GM19468 (cell line): ENCODE measurements at regions not wholly inside any gene's neighbourhood (a gene's known extent, or its start where the extent isn't known, plus 50 kb on each side); places are given as distances from the start of the nearest gene placed in this dataset.

ENCODE experiments used
- ATAC-seq: cut with Tn5 transposase; IDR thresholded peaks from one replicate; pipeline ENCODE4 v1.9.1; 2021; ENCODE audit warnings: mild to moderate bottlenecking, moderate library complexity, moderate number of reproducible peaks; ENCODE audit not compliant: unreplicated experiment; ENCODE audit errors: extremely low read depth

- no peak for ATAC-seq
These were observed 116.2 kb downstream of the NSUN3 start for GRCh38 chr3:94179059-94179458.

GRCh38 chr3:94183551-94183950 is 120.7 kb downstream of the NSUN3 start:
- no peak for ATAC-seq

- ATAC-seq = no peak
These were observed 121.9 kb downstream of the NSUN3 start for GRCh38 chr3:94184781-94185180.

- no peak for ATAC-seq
These were observed 122.9 kb downstream of the NSUN3 start for GRCh38 chr3:94185753-94186152.

GRCh38 chr3:94187697-94188096 is 124.8 kb downstream of the NSUN3 start:
- no peak for ATAC-seq

GRCh38 chr3:94195381-94195780 is 132.5 kb downstream of the NSUN3 start:
- ATAC-seq = no peak

- no peak for ATAC-seq
These were observed 143.4 kb downstream of the NSUN3 start for GRCh38 chr3:94206291-94206690.

GRCh38 chr3:94210256-94210655 is 147.4 kb downstream of the NSUN3 start:
- ATAC-seq = no peak

- ATAC-seq = no peak
These were observed 154.5 kb downstream of the NSUN3 start for GRCh38 chr3:94217406-94217805.

- no peak for ATAC-seq
These were observed 157.6 kb downstream of the NSUN3 start for GRCh38 chr3:94220426-94220825.

- ATAC-seq = no peak
These were observed 159.0 kb downstream of the NSUN3 start for GRCh38 chr3:94221829-94222228.

GRCh38 chr3:94225148-94225865 is 162.4 kb downstream of the NSUN3 start:
- ATAC-seq = no peak

GRCh38 chr3:94226078-94226477 is 163.2 kb downstream of the NSUN3 start:
- no peak for ATAC-seq

GRCh38 chr3:94232921-94233320 is 170.1 kb downstream of the NSUN3 start:
- ATAC-seq = no peak

- ATAC-seq = peak; percentile 63
These were observed 171.4 kb downstream of the NSUN3 start for GRCh38 chr3:94234177-94234788.

- ATAC-seq = no peak
These were observed 179.1 kb downstream of the NSUN3 start for GRCh38 chr3:94241986-94242385.

- no peak for ATAC-seq
These were observed 183.3 kb downstream of the NSUN3 start for GRCh38 chr3:94246171-94246570.

- ATAC-seq = no peak
These were observed 185.2 kb downstream of the NSUN3 start for GRCh38 chr3:94248042-94248441.

GRCh38 chr3:94249491-94250079 is 186.7 kb downstream of the NSUN3 start:
- ATAC-seq = no peak

- ATAC-seq = no peak
These were observed 188.7 kb downstream of the NSUN3 start for GRCh38 chr3:94251566-94251965.

GRCh38 chr3:94252316-94252715 is 189.5 kb downstream of the NSUN3 start:
- ATAC-seq = no peak
